ENCODE measurements at regions not wholly inside any gene's neighbourhood (a gene's known extent, or its start where the extent isn't known, plus 50 kb on each side); places are given as distances from the start of the nearest gene placed in this dataset.
"Not testable (repeated sequence)": the region's sequence is repeated elsewhere in the genome, so short reads cannot be mapped to it uniquely, and the experiment has no call there.

- no peaks in the 10 kb centered on the region for H3K9me3 Mint-ChIP-seq (ENCODE audit: unreplicated experiment)
- H3K27me3 Mint-ChIP-seq (ENCODE audit: insufficient read depth, unreplicated experiment): no peaks in the 10 kb centered on the region
- no peak overlapping the region for H3K4me3 Mint-ChIP-seq (ENCODE audit: unreplicated experiment)
- no peaks in the 10 kb centered on the region for H3K4me1 ChIP-seq
- no peak for TF ChIP-seq CTCF (IDR thresholded peaks at IDR 0.05; ENCODE audit: insufficient read depth in 1 of 2, low read depth in 1 of 2, low read length in 1 of 2, severe bottlenecking in 1 of 2, unreplicated experiment in 1 of 2)
- no peak overlapping the region for H3K27ac Mint-ChIP-seq (ENCODE audit: unreplicated experiment)
- intact Hi-C loops (cut with micrococcal nuclease; ENCODE audit: unreplicated experiment): no loop called here
- POLR2A ChIA-PET: no interaction called here
- no TSS peak for BruUV-seq (replicated peaks)
- CTCF ChIA-PET: no interaction called here
- no peak for DNase-seq
- H3K36me3 Mint-ChIP-seq (ENCODE audit: insufficient read depth, unreplicated experiment): peaks cover 6% of the 10 kb centered on the region
- no peaks in the 10 kb centered on the region for H3K4me1 Mint-ChIP-seq (ENCODE audit: low read depth, unreplicated experiment)
- no peaks in the 10 kb centered on the region for H3K27me3 ChIP-seq (replicated peaks; ENCODE audit: control insufficient read depth, insufficient read depth, low read length)
- H3K9me3 ChIP-seq: no peaks in the 10 kb centered on the region
- H3K4me3 ChIP-seq (ENCODE audit: low read depth, low read length): no peak overlapping the region
- no peaks in the 10 kb centered on the region for H3K36me3 ChIP-seq (ENCODE audit: control insufficient read depth, insufficient read depth, low read length)
Observed at GRCh38 chr4:56146956-56147355, 198.2 kb downstream of the CEP135 start.

- Mint-ChIP-seq H3K27ac (ENCODE audit: unreplicated experiment) (no peak overlapping the region), H3K36me3 (ENCODE audit: insufficient read depth, unreplicated experiment) (peaks cover 6% of the 10 kb centered on the region), H3K27me3 (ENCODE audit: insufficient read depth, unreplicated experiment) (no peaks in the 10 kb centered on the region), H3K4me3 (ENCODE audit: unreplicated experiment) (no peak overlapping the region), H3K9me3 (ENCODE audit: unreplicated experiment) (no peaks in the 10 kb centered on the region), H3K4me1 (ENCODE audit: low read depth, unreplicated experiment) (peaks cover 6% of the 10 kb centered on the region)
- BruUV-seq (replicated peaks): no TSS peak
- H3K27me3 ChIP-seq (replicated peaks; ENCODE audit: control insufficient read depth, insufficient read depth, low read length): no peaks in the 10 kb centered on the region
- no peak for TF ChIP-seq CTCF (IDR thresholded peaks at IDR 0.05; ENCODE audit: insufficient read depth in 1 of 2, low read depth in 1 of 2, low read length in 1 of 2, severe bottlenecking in 1 of 2, unreplicated experiment in 1 of 2)
- ChIA-PET CTCF (no interaction called here), POLR2A (no interaction called here)
- DNase-seq: no peak
- no peaks in the 10 kb centered on the region for H3K36me3 ChIP-seq (ENCODE audit: control insufficient read depth, insufficient read depth, low read length)
- 0 out of 2 replicates have a peak, but pooled peaks cover 7% of the 10 kb centered on the region for H3K4me1 ChIP-seq
- H3K9me3 ChIP-seq: no peaks in the 10 kb centered on the region
- intact Hi-C loops (cut with micrococcal nuclease; ENCODE audit: unreplicated experiment): no loop called here
- no peak overlapping the region for H3K4me3 ChIP-seq (ENCODE audit: low read depth, low read length)
Observed at GRCh38 chr4:56142088-56142487, 193.3 kb downstream of the CEP135 start.

DNA sequence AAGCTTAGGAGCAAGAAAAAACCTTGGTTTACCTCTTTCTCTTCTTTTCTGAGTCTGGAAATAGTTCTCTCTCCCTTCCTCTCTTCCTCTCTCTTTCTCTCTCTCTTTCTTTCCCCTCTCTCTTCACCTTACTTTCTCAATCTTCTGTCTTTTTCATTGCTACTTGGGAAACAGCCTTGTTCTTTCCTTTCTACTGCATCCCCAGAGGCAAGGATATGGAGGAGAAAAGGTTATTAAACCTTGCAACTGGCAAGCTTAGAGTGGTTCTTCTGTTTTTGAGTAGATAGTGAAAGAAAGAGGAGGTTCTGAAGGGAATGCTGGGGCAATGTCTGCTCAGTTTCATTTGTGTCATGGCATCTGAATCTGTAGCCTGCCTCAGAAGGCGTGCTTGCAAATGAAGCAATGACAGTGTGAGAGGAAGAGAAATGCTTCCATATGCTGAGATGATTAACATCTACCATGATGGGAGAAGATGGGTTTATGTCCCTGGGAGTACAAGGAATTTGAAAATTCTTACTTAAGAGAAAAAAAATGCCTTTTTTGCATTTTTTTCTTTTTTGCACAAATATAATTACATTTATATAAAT is 190.6 kb downstream of the CEP135 start:
- H3K27me3 ChIP-seq (replicated peaks; ENCODE audit: control insufficient read depth, insufficient read depth, low read length): no peaks in the 10 kb centered on the region
- no peaks in the 10 kb centered on the region for H3K27me3 Mint-ChIP-seq (ENCODE audit: insufficient read depth, unreplicated experiment)
- no peak overlapping the region for H3K27ac Mint-ChIP-seq (ENCODE audit: unreplicated experiment)
- H3K9me3 Mint-ChIP-seq (ENCODE audit: unreplicated experiment): no peaks in the 10 kb centered on the region
- ChIA-PET CTCF (no interaction called here), POLR2A (no interaction called here)
- BruUV-seq (replicated peaks): no TSS peak
- H3K4me3 Mint-ChIP-seq (ENCODE audit: unreplicated experiment): no peak overlapping the region
- no peak for DNase-seq
- TF ChIP-seq CTCF (IDR thresholded peaks at IDR 0.05; ENCODE audit: insufficient read depth in 1 of 2, low read depth in 1 of 2, low read length in 1 of 2, severe bottlenecking in 1 of 2, unreplicated experiment in 1 of 2): no peak
- H3K4me1 Mint-ChIP-seq (ENCODE audit: low read depth, unreplicated experiment): peaks cover 16% of the 10 kb centered on the region
- no peaks in the 10 kb centered on the region for H3K36me3 ChIP-seq (ENCODE audit: control insufficient read depth, insufficient read depth, low read length)
- H3K36me3 Mint-ChIP-seq (ENCODE audit: insufficient read depth, unreplicated experiment): no peaks in the 10 kb centered on the region
- intact Hi-C loops (cut with micrococcal nuclease; ENCODE audit: unreplicated experiment): no loop called here
- no peaks in the 10 kb centered on the region for H3K9me3 ChIP-seq
- H3K4me1 ChIP-seq: peaks cover 20% of the 10 kb centered on the region
- H3K4me3 ChIP-seq (ENCODE audit: low read depth, low read length): no peak overlapping the region

DNA sequence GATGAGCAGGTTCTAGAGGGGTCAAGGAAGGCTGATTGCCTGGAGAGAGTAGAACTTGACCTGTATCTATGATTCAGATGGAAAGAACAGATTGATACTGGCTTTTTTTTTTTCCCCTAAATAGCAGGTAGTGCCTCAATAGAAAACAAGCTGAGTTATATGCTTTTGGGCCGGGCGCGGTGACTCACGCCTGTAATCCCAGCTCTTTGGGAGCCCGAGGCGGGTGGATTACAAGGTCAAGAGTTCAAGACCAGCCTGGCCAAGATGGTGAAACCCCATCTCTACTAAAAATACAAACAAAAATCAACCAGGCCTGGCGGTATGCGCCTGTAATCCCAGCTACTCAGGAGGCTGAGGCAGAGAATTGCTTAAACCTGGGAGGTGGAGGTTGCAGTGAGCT is 186.1 kb downstream of the CEP135 start:
- H3K4me3 Mint-ChIP-seq (ENCODE audit: unreplicated experiment); BruUV-seq (replicated peaks); H3K4me3 ChIP-seq (ENCODE audit: low read depth, low read length); H3K27me3 ChIP-seq (replicated peaks; ENCODE audit: control insufficient read depth, insufficient read depth, low read length); H3K27me3 Mint-ChIP-seq (ENCODE audit: insufficient read depth, unreplicated experiment); H3K27ac Mint-ChIP-seq (ENCODE audit: unreplicated experiment); H3K36me3 ChIP-seq (ENCODE audit: control insufficient read depth, insufficient read depth, low read length); POLR2A ChIA-PET; H3K9me3 Mint-ChIP-seq (ENCODE audit: unreplicated experiment); H3K9me3 ChIP-seq; H3K36me3 Mint-ChIP-seq (ENCODE audit: insufficient read depth, unreplicated experiment); DNase-seq: not testable (repeated sequence)
- intact Hi-C loops (cut with micrococcal nuclease; ENCODE audit: unreplicated experiment): loop anchor here (5.0 kb wide), 1 partner anchor 122 kb away; no protein-coding TSS in a partner anchor
- CTCF ChIA-PET: interaction anchor here (0.6 to 1.2 kb wide), 2 partner anchors 37 to 124 kb away, joined by 3 to 4 read pairs; no protein-coding TSS in a partner anchor
- peaks cover 30% of the 10 kb centered on the region for H3K4me1 ChIP-seq
- peaks cover 26% of the 10 kb centered on the region for H3K4me1 Mint-ChIP-seq (ENCODE audit: low read depth, unreplicated experiment)

Data from Caco-2 (cell line).